ENCODE measurements at regions not wholly inside any gene's neighbourhood (a gene's known extent, or its start where the extent isn't known, plus 50 kb on each side); places are given as distances from the start of the nearest gene placed in this dataset.

DNA sequence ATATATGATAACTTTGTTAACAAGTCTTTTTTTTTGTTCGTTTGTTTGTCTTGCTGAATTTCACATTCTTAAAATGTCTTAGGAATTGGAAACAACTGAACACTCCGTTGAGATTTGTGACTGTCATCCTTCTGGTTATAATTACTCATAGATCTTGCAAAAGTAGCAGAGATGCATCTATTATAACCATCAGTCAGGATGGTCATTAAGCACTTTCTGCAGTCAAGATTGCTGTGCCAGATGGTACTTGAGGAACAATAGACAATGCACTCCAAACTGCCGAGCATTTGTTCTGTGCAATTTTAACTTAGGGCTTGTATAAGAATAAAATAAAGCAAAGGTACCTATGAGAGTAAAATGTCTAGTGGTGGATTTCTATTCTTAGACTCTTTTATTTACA lies 710.1 kb upstream of the KCND2 start:
- ATAC-seq = no peak
- no peak overlapping the region for H3K27ac Mint-ChIP-seq

DNA sequence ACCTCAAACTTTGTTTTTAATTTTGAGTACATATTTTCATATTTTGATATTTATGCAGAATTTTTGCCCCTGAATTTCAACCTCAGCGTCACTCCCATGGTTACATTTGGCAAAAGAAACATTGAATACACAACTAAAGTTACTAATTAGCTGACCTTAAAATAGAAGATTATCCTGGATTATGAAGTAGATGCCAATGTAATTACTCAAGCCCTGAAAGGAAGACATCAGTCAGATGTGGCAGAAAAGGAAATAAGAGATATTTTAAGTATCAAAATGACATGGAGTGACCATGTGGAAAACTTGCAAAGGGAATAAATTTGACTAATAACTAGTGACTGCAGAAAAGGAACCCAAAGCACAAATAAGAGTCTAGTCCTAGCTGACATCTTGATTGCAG lies 701.3 kb upstream of the KCND2 start:
- no peaks in the 10 kb centered on the region for H3K9me2 ChIP-seq (ENCODE audit: insufficient read depth)
- ATAC-seq (no peak), DNase-seq (ENCODE audit: low spot score) (no peak)
- H3K36me3 ChIP-seq (ENCODE audit: insufficient read depth) = no peaks in the 10 kb centered on the region
- Mint-ChIP-seq H3K9me3 (peaks cover 6% of the 10 kb centered on the region), H3K36me3 (ENCODE audit: low read depth) (peaks cover 3% of the 10 kb centered on the region; the same call in 2 of the 3 replicates), H3K4me1 (no peaks in the 10 kb centered on the region), H3K4me3 (no peak overlapping the region), H3K27me3 (ENCODE audit: insufficient read depth, low read depth, poor library complexity) (peaks cover 8% of the 10 kb centered on the region), H3K27ac (no peak overlapping the region)
- H2AFZ ChIP-seq = no peak overlapping the region
- H3K4me2 ChIP-seq = no peak overlapping the region
- H3F3A ChIP-seq (replicated peaks; ENCODE audit: low read depth) = no peaks in the 10 kb centered on the region
- H3K27me3 ChIP-seq (ENCODE audit: insufficient read depth) = no peaks in the 10 kb centered on the region
- H3K4me1 ChIP-seq (ENCODE audit: insufficient read depth) = no peaks in the 10 kb centered on the region
- no peaks in the 10 kb centered on the region for H3K79me2 ChIP-seq (replicated peaks; ENCODE audit: insufficient read depth)
- TF ChIP-seq POLR2AphosphoS5 (IDR thresholded peaks at IDR 0.05; ENCODE audit: low read depth) (no peak), JUNB (IDR thresholded peaks at IDR 0.05; ENCODE audit: unreplicated experiment) (no peak), ZNF114 (CRISPR knock-in tag; IDR thresholded peaks at IDR 0.05) (no peak)
- no peak overlapping the region for H3K4me3 ChIP-seq
- no peaks in the 10 kb centered on the region for H4K20me1 ChIP-seq (replicated peaks; ENCODE audit: insufficient read depth)
- H3K27ac ChIP-seq (ENCODE audit: low read depth) = no peak overlapping the region

More for the DNA sequence above, 710.1 kb upstream of the KCND2 start:
- Histone ChIP-seq H3K4me1 (ENCODE audit: insufficient read depth) (no peaks in the 10 kb centered on the region), H3K4me2 (no peak overlapping the region), H3K36me3 (ENCODE audit: insufficient read depth) (no peaks in the 10 kb centered on the region), H3K4me3 (no peak overlapping the region), H3K9me2 (ENCODE audit: insufficient read depth) (no peaks in the 10 kb centered on the region), H4K20me1 (replicated peaks; ENCODE audit: insufficient read depth) (no peaks in the 10 kb centered on the region), H2AFZ (no peak overlapping the region), H3K27ac (ENCODE audit: low read depth) (no peak overlapping the region), H3K27me3 (ENCODE audit: insufficient read depth) (no peaks in the 10 kb centered on the region), H3K79me2 (replicated peaks; ENCODE audit: insufficient read depth) (no peaks in the 10 kb centered on the region), H3F3A (replicated peaks; ENCODE audit: low read depth) (no peaks in the 10 kb centered on the region)
- Mint-ChIP-seq H3K4me1 (no peaks in the 10 kb centered on the region), H3K4me3 (no peak overlapping the region), H3K9me3 (no peaks in the 10 kb centered on the region), H3K36me3 (ENCODE audit: low read depth) (no peaks in the 10 kb centered on the region), H3K27me3 (ENCODE audit: insufficient read depth, low read depth, poor library complexity) (no peaks in the 10 kb centered on the region)
- DNase-seq (ENCODE audit: low spot score) = no peak
- TF ChIP-seq POLR2AphosphoS5 (IDR thresholded peaks at IDR 0.05; ENCODE audit: low read depth) (no peak), EZH2phosphoT487 (IDR thresholded peaks at IDR 0.05; ENCODE audit: unreplicated experiment) (no peak), EZH2 (IDR thresholded peaks at IDR 0.05; ENCODE audit: low read depth, unreplicated experiment) (no peak), CREB1 (CRISPR knock-in tag; IDR thresholded peaks at IDR 0.05; ENCODE audit: low read depth) (no peak)
- TF ChIP-seq, protein P1, sequence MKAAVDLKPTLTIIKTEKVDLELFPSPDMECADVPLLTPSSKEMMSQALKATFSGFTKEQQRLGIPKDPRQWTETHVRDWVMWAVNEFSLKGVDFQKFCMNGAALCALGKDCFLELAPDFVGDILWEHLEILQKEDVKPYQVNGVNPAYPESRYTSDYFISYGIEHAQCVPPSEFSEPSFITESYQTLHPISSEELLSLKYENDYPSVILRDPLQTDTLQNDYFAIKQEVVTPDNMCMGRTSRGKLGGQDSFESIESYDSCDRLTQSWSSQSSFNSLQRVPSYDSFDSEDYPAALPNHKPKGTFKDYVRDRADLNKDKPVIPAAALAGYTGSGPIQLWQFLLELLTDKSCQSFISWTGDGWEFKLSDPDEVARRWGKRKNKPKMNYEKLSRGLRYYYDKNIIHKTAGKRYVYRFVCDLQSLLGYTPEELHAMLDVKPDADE (IDR thresholded peaks at IDR 0.05) = no peak
- TF ChIP-seq, protein P2, sequence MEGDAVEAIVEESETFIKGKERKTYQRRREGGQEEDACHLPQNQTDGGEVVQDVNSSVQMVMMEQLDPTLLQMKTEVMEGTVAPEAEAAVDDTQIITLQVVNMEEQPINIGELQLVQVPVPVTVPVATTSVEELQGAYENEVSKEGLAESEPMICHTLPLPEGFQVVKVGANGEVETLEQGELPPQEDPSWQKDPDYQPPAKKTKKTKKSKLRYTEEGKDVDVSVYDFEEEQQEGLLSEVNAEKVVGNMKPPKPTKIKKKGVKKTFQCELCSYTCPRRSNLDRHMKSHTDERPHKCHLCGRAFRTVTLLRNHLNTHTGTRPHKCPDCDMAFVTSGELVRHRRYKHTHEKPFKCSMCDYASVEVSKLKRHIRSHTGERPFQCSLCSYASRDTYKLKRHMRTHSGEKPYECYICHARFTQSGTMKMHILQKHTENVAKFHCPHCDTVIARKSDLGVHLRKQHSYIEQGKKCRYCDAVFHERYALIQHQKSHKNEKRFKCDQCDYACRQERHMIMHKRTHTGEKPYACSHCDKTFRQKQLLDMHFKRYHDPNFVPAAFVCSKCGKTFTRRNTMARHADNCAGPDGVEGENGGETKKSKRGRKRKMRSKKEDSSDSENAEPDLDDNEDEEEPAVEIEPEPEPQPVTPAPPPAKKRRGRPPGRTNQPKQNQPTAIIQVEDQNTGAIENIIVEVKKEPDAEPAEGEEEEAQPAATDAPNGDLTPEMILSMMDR (conservative IDR thresholded peaks at IDR 0.05; ENCODE audit: low read depth in 2 of 2) = no peak

DNA sequence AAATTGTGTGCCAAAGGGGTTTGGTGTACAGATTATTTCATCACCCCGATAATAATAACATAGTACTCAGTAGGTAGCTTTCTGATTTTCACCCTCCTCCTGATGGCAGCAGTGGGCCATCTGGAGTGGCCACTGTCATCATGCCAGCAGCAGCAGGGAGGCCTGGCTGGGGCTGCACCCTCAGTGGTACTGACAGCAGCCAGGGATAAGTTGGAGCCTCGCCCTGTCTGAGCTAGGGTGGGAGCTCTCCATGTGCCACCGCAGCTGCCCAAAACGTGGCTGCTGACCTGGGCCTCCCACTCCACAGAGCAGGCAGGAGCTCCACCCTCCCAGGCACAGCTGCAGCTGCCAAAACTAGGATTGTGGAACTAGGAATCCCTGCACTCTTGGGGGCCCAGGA lies 700.8 kb upstream of the KCND2 start:
- Histone ChIP-seq H3F3A (replicated peaks; ENCODE audit: low read depth) (no peaks in the 10 kb centered on the region), H2AFZ (no peak overlapping the region), H3K4me3 (no peak overlapping the region), H4K20me1 (replicated peaks; ENCODE audit: insufficient read depth) (no peaks in the 10 kb centered on the region), H3K9me2 (ENCODE audit: insufficient read depth) (no peaks in the 10 kb centered on the region), H3K4me1 (ENCODE audit: insufficient read depth) (no peaks in the 10 kb centered on the region), H3K4me2 (no peak overlapping the region), H3K27ac (ENCODE audit: low read depth) (no peak overlapping the region), H3K27me3 (ENCODE audit: insufficient read depth) (no peaks in the 10 kb centered on the region), H3K79me2 (replicated peaks; ENCODE audit: insufficient read depth) (no peaks in the 10 kb centered on the region), H3K36me3 (ENCODE audit: insufficient read depth) (no peaks in the 10 kb centered on the region)
- Mint-ChIP-seq H3K27ac (no peak overlapping the region), H3K4me3 (no peak overlapping the region), H3K36me3 (ENCODE audit: low read depth) (peaks cover 3% of the 10 kb centered on the region; the same call in 2 of the 3 replicates), H3K4me1 (no peaks in the 10 kb centered on the region), H3K9me3 (peaks cover 6% of the 10 kb centered on the region), H3K27me3 (ENCODE audit: insufficient read depth, low read depth, poor library complexity) (peaks cover 8% of the 10 kb centered on the region)
- TF ChIP-seq, protein P2 (conservative IDR thresholded peaks at IDR 0.05; ENCODE audit: low read depth in 2 of 2) = peak in 1 of 2 experiments; percentile 59; a peak in 2 of 4 replicates
- no peak for TF ChIP-seq EZH2phosphoT487 (IDR thresholded peaks at IDR 0.05; ENCODE audit: unreplicated experiment)
- ATAC-seq = peak; percentile 49; the same call in 1 of the 3 replicates
- DNase-seq (ENCODE audit: low spot score) = no peak

All from GM23338 (cell line).